Neuronal stem cell (in vitro differentiated cells): ENCODE measurements at regions not wholly inside any gene's neighbourhood (a gene's known extent, or its start where the extent isn't known, plus 50 kb on each side); places are given as distances from the start of the nearest gene placed in this dataset.

Source experiments
- DNase-seq: peaks from one replicate; pipeline ENCODE4 v3.0.0-alpha.2; 2013; ENCODE audit warnings: low spot score
- H2AFZ ChIP-seq: one replicate; pipeline ENCODE4 v1.6.1; 2013; ENCODE audit warnings: mild to moderate bottlenecking, low read length, inconsistent platforms
- H2AK5ac ChIP-seq: 2 replicates; pipeline ENCODE4 v1.6.1; 2013; ENCODE audit warnings: low read depth, mild to moderate bottlenecking, inconsistent platforms, low read length, moderate library complexity, mixed read lengths
- H2BK120ac ChIP-seq: 2 replicates; pipeline ENCODE4 v1.6.1; 2013; ENCODE audit warnings: low read depth, mild to moderate bottlenecking, inconsistent platforms, low read length, moderate library complexity, mixed read lengths
- H2BK12ac ChIP-seq: one replicate; pipeline ENCODE4 v1.6.1; 2013; ENCODE audit warnings: low read length, inconsistent platforms
- H2BK15ac ChIP-seq: 2 replicates; pipeline ENCODE4 v1.6.1; 2013; ENCODE audit warnings: mild to moderate bottlenecking, low read length, inconsistent platforms, mixed read lengths
- H2BK5ac ChIP-seq: one replicate; pipeline ENCODE4 v1.6.1; 2013; ENCODE audit warnings: inconsistent platforms, mild to moderate bottlenecking, low read length, moderate library complexity
- H3K14ac ChIP-seq: one replicate; pipeline ENCODE4 v1.6.1; 2013; ENCODE audit warnings: low read length, inconsistent platforms
- H3K18ac ChIP-seq: 2 replicates; pipeline ENCODE4 v1.6.1; 2013; ENCODE audit warnings: low read length, inconsistent platforms
- H3K23ac ChIP-seq: 2 replicates; pipeline ENCODE4 v1.6.1; 2013; ENCODE audit warnings: low read depth, mild to moderate bottlenecking, mixed read lengths, low read length, inconsistent platforms; ENCODE audit not compliant: poor library complexity
- H3K27ac ChIP-seq: replicated peaks from 3 replicates; pipeline ENCODE4 v1.5.1; 2013; ENCODE audit warnings: low read length, inconsistent platforms
- H3K27me3 ChIP-seq, 3 experiments: 2 replicates each; pipeline ENCODE4 v1.6.1; 2013; ENCODE audit warnings: low read length in 3 of 3, mild to moderate bottlenecking in 2 of 3, inconsistent platforms in 1 of 3, low read depth in 1 of 3, mixed read lengths in 1 of 3, moderate library complexity in 1 of 3; ENCODE audit not compliant: control insufficient read depth in 3 of 3, insufficient read depth in 3 of 3
- H3K36me3 ChIP-seq, 2 donors: replicated peaks in 1 of 2; 2 replicates each; pipeline ENCODE4 v1.6.1; 2013; ENCODE audit warnings: low read length in 2 of 2; ENCODE audit not compliant: control insufficient read depth in 2 of 2, insufficient read depth in 2 of 2
- H3K4ac ChIP-seq: 2 replicates; pipeline ENCODE4 v1.6.1; 2013; ENCODE audit warnings: inconsistent platforms, mild to moderate bottlenecking, low read length, moderate library complexity
- H3K4me1 ChIP-seq, 2 donors: 1 replicate in 1 of 2; 2 replicates in 1 of 2; pipeline ENCODE4 v1.6.1; 2013; ENCODE audit warnings: low read length in 2 of 2, low read depth in 1 of 2; ENCODE audit not compliant: control insufficient read depth in 2 of 2, insufficient read depth in 1 of 2
- H3K4me2 ChIP-seq: one replicate; pipeline ENCODE4 v1.6.1; 2013; ENCODE audit warnings: mild to moderate bottlenecking, low read length, inconsistent platforms; ENCODE audit not compliant: insufficient read depth, poor library complexity, severe bottlenecking
- H3K4me3 ChIP-seq, 2 donors: 2 replicates each; pipeline ENCODE4 v1.5.1; 2013; ENCODE audit warnings: low read length in 2 of 2, mild to moderate bottlenecking in 2 of 2, inconsistent platforms in 1 of 2, moderate library complexity in 1 of 2
- H3K79me1 ChIP-seq: one replicate; pipeline ENCODE4 v1.6.1; 2013; ENCODE audit warnings: low read depth, mild to moderate bottlenecking, inconsistent platforms, low read length, moderate library complexity
- H3K9ac ChIP-seq: one replicate; pipeline ENCODE4 v1.6.1; 2013; ENCODE audit warnings: mild to moderate bottlenecking, low read depth, low read length, inconsistent platforms; ENCODE audit not compliant: poor library complexity
- H3K9me3 ChIP-seq, 2 donors: replicated peaks in 1 of 2; 2 replicates each; pipeline versions ENCODE3 to v1.6.1; 2013; ENCODE audit warnings: low read length in 2 of 2, mild to moderate bottlenecking in 2 of 2, inconsistent platforms in 1 of 2, low read depth in 1 of 2, mixed read lengths in 1 of 2, moderate library complexity in 1 of 2; ENCODE audit not compliant: control insufficient read depth in 2 of 2, insufficient read depth in 1 of 2
- H4K8ac ChIP-seq: one replicate; pipeline ENCODE4 v1.6.1; 2013; ENCODE audit warnings: low read depth, mild to moderate bottlenecking, inconsistent platforms, low read length, moderate library complexity
- H4K91ac ChIP-seq: one replicate; pipeline ENCODE4 v1.6.1; 2013; ENCODE audit warnings: low read length, low read depth, mild to moderate bottlenecking, inconsistent platforms; ENCODE audit not compliant: poor library complexity
- WGBS, 2 donors: extraction: QIAGEN DNeasy Blood & Tissue Kit; methylation state at CpG; one replicate each; pipeline ENCODE4 v1.1.7; 2013; ENCODE audit warnings: missing lambda C conversion rate in 2 of 2, mixed read lengths in 1 of 2; ENCODE audit not compliant: insufficient read length in 2 of 2, insufficient replicate concordance in 1 of 2; ENCODE audit errors: extremely low coverage in 2 of 2; 5-methylcytosine and 5-hydroxymethylcytosine counted together

GRCh38 chr3:1699361-1699920 lies 399.2 kb upstream of the CNTN4 start:
- Histone ChIP-seq H3K79me1 (no peaks in the 10 kb centered on the region), H2BK15ac (no peak overlapping the region), H3K9ac (no peak overlapping the region), H3K27ac (no peak overlapping the region), H3K18ac (peak overlapping the region; percentile 8), H3K4me2 (no peak overlapping the region), H3K27me3 (no peaks in the 10 kb centered on the region), H2AK5ac (peak overlapping the region; percentile 11), H4K8ac (peak overlapping the region; percentile 52), H3K4ac (no peak overlapping the region), H2BK12ac (no peak overlapping the region), H2BK5ac (no peak overlapping the region), H4K91ac (no peak overlapping the region), H2AFZ (no peak overlapping the region), H3K14ac (no peak overlapping the region), H2BK120ac (no peak overlapping the region), H3K9me3 (no peaks in the 10 kb centered on the region), H3K36me3 (no peaks in the 10 kb centered on the region), H3K23ac (no peak overlapping the region), H3K4me1 (no peaks in the 10 kb centered on the region), H3K4me3 (no peak overlapping the region)
- WGBS, 2 donors: no CpG with 5 or more reads among the region's 17 CpGs
- DNase-seq: no peak

GRCh38 chr3:1700650-1701049 lies 398.0 kb upstream of the CNTN4 start:
- Histone ChIP-seq H3K4me2 (no peak overlapping the region), H3K23ac (no peak overlapping the region), H2AK5ac (peak overlapping the region; percentile 10), H3K4me3 (no peak overlapping the region), H3K79me1 (no peaks in the 10 kb centered on the region), H3K14ac (peak overlapping the region; percentile 97), H3K9ac (no peak overlapping the region), H2AFZ (peak overlapping the region; percentile 29), H2BK12ac (no peak overlapping the region), H2BK5ac (no peak overlapping the region), H3K27me3 (no peaks in the 10 kb centered on the region), H3K27ac (no peak overlapping the region), H3K9me3 (no peaks in the 10 kb centered on the region), H2BK120ac (no peak overlapping the region), H4K91ac (no peak overlapping the region), H2BK15ac (no peak overlapping the region), H3K4ac (no peak overlapping the region), H3K4me1 (no peaks in the 10 kb centered on the region), H3K18ac (peak overlapping the region; percentile 52), H3K36me3 (no peaks in the 10 kb centered on the region), H4K8ac (no peak overlapping the region)
- no peak for DNase-seq
- no CpG with 5 or more reads among the region's 5 CpGs for WGBS, 2 donors

- WGBS, 2 donors: no CpG with 5 or more reads among the region's 1 CpG
- H2BK12ac ChIP-seq: no peak overlapping the region
- no peak overlapping the region for H2AFZ ChIP-seq
- H2BK120ac ChIP-seq: no peak overlapping the region
- H3K4me3 ChIP-seq: no peak overlapping the region
- DNase-seq: no peak
- H3K18ac ChIP-seq: no peak overlapping the region
- no peak overlapping the region for H3K14ac ChIP-seq
- no peaks in the 10 kb centered on the region for H3K36me3 ChIP-seq
- no peaks in the 10 kb centered on the region for H3K4me1 ChIP-seq
- no peak overlapping the region for H2AK5ac ChIP-seq
- H3K4me2 ChIP-seq: no peak overlapping the region
- H3K9ac ChIP-seq: no peak overlapping the region
- no peak overlapping the region for H2BK15ac ChIP-seq
- no peak overlapping the region for H3K23ac ChIP-seq
- H4K8ac ChIP-seq: no peak overlapping the region
- H3K9me3 ChIP-seq: no peaks in the 10 kb centered on the region
- no peak overlapping the region for H3K27ac ChIP-seq
- H3K4ac ChIP-seq: no peak overlapping the region
- H3K27me3 ChIP-seq: no peaks in the 10 kb centered on the region
- H3K79me1 ChIP-seq: no peaks in the 10 kb centered on the region
- H2BK5ac ChIP-seq: no peak overlapping the region
- no peak overlapping the region for H4K91ac ChIP-seq
These were observed 395.5 kb upstream of the CNTN4 start for GRCh38 chr3:1703169-1703568.

- H2BK15ac ChIP-seq: no peak overlapping the region
- DNase-seq: no peak
- no peaks in the 10 kb centered on the region for H3K4me1 ChIP-seq
- no CpG with 5 or more reads among the region's 11 CpGs for WGBS, 2 donors
- H2BK5ac ChIP-seq: no peak overlapping the region
- peak overlapping the region; percentile 41 for H2BK12ac ChIP-seq
- no peaks in the 10 kb centered on the region for H3K27me3 ChIP-seq
- no peak overlapping the region for H2AFZ ChIP-seq
- H3K14ac ChIP-seq: peak overlapping the region; percentile 71
- H3K27ac ChIP-seq: no peak overlapping the region
- H3K4me3 ChIP-seq: no peak overlapping the region
- H3K79me1 ChIP-seq: peaks cover 2% of the 10 kb centered on the region
- H4K8ac ChIP-seq: no peak overlapping the region
- no peak overlapping the region for H3K9ac ChIP-seq
- H3K9me3 ChIP-seq: peaks cover 0 to 6% of the 10 kb centered on the region in 2 donors
- H3K23ac ChIP-seq: peak overlapping the region; percentile 73
- H3K36me3 ChIP-seq: no peaks in the 10 kb centered on the region
- H3K4ac ChIP-seq: no peak overlapping the region
- H3K4me2 ChIP-seq: no peak overlapping the region
- no peak overlapping the region for H3K18ac ChIP-seq
- no peak overlapping the region for H2BK120ac ChIP-seq
- no peak overlapping the region for H2AK5ac ChIP-seq
- no peak overlapping the region for H4K91ac ChIP-seq
These were observed 388.0 kb upstream of the CNTN4 start for GRCh38 chr3:1710663-1711062.
